ENCODE measurements at regions not wholly inside any gene's neighbourhood (a gene's known extent, or its start where the extent isn't known, plus 50 kb on each side); places are given as distances from the start of the nearest gene placed in this dataset.

- TF ChIP-seq CTCF (IDR thresholded peaks at IDR 0.05) (no peak), POLR2A (IDR thresholded peaks at IDR 0.05) (no peak)
These were observed 68.6 kb downstream of the TENT5A start for GRCh38 chr6:81683912-81684311.

Data from lower leg skin (tissue), 3 donors.